ENCODE measurements at regions not wholly inside any gene's neighbourhood (a gene's known extent, or its start where the extent isn't known, plus 50 kb on each side); places are given as distances from the start of the nearest gene placed in this dataset.

DNA sequence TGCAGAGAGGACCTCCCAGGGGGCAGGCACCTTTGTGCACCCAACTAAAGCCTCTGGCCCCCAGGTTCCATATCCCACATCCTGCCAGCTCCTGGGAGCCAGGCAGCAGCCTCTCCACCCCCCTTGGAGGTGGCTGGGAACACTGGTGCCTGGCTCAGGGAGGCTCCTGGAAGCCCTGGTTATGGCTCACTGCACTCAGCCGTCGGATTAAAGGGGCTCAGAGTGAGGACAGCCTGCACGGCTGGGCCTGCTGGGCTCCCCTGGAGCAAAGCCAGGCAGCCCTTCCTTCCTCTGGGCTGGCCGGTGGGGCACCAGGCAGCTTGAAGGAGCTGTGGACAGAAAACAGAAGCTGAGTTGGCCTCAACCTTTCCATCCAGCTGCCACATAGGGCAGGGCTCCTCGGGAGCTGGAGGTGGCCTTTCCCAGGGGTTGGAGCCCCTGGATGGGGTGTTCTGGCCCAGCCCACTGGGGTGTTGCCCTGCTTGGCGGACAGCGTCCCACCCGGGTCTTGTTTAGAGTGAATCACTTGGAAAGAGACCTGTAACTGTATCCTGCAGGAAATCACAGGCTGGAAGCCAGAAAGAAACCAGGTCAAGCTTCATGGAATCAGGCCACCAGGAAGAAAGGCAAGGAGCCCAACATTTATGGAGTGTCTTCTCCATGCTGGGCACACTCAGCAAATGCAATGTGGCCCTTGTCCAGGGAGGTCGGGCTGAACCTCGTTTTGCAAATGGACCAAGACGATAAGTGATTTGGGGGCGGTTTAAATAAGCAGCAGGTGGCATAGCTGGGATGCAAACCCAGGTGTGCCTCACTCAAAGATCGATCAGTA lies 253.3 kb downstream of the SOX9 start:
- WGBS (ENCODE audit: insufficient coverage, insufficient read length) = no CpG with 5 or more reads among the region's 13 CpGs
- H3K27ac ChIP-seq (ENCODE audit: low read length) = no peak overlapping the region
- no peaks in the 10 kb centered on the region for H3K9me3 ChIP-seq (ENCODE audit: control insufficient read depth, insufficient read depth, low read length)
- no peak overlapping the region for H3K4me3 ChIP-seq (ENCODE audit: low read length)
- H3K4me1 ChIP-seq (ENCODE audit: control insufficient read depth, insufficient read depth, low read length) = peaks cover 3% of the 10 kb centered on the region
- DNase-seq (ENCODE audit: low read depth, low spot score) = no peak
- H3K36me3 ChIP-seq (ENCODE audit: control insufficient read depth, insufficient read depth, low read length) = no peaks in the 10 kb centered on the region
- no peaks in the 10 kb centered on the region for H3K27me3 ChIP-seq (ENCODE audit: control insufficient read depth, insufficient read depth, low read length)

GRCh38 chr17:72376526-72377345 lies 255.9 kb downstream of the SOX9 start:
- H3K27ac ChIP-seq (ENCODE audit: low read length) = no peak overlapping the region
- no peak for DNase-seq (ENCODE audit: low read depth, low spot score)
- no peak overlapping the region for H3K4me3 ChIP-seq (ENCODE audit: low read length)
- WGBS (ENCODE audit: insufficient coverage, insufficient read length) = 100% methylated on average over 4 of the region's 16 CpGs
- H3K4me1 ChIP-seq (ENCODE audit: control insufficient read depth, insufficient read depth, low read length) = peaks cover 6% of the 10 kb centered on the region
- no peaks in the 10 kb centered on the region for H3K27me3 ChIP-seq (ENCODE audit: control insufficient read depth, insufficient read depth, low read length)
- no peaks in the 10 kb centered on the region for H3K9me3 ChIP-seq (ENCODE audit: control insufficient read depth, insufficient read depth, low read length)
- H3K36me3 ChIP-seq (ENCODE audit: control insufficient read depth, insufficient read depth, low read length) = no peaks in the 10 kb centered on the region

- Histone ChIP-seq H3K27me3 (ENCODE audit: control insufficient read depth, insufficient read depth, low read length) (no peaks in the 10 kb centered on the region), H3K4me1 (ENCODE audit: control insufficient read depth, insufficient read depth, low read length) (peaks cover 13% of the 10 kb centered on the region), H3K9me3 (ENCODE audit: control insufficient read depth, insufficient read depth, low read length) (no peaks in the 10 kb centered on the region), H3K4me3 (ENCODE audit: low read length) (no peak overlapping the region), H3K27ac (ENCODE audit: low read length) (no peak overlapping the region), H3K36me3 (ENCODE audit: control insufficient read depth, insufficient read depth, low read length) (no peaks in the 10 kb centered on the region)
- WGBS (ENCODE audit: insufficient coverage, insufficient read length) = no CpG with 5 or more reads among the region's 23 CpGs
- DNase-seq (ENCODE audit: low read depth, low spot score) = no peak
Measured at GRCh38 chr17:72378414-72379390, 257.9 kb downstream of the SOX9 start.

- H3K9me3 ChIP-seq (ENCODE audit: control insufficient read depth, insufficient read depth, low read length) = no peaks in the 10 kb centered on the region
- H3K27ac ChIP-seq (ENCODE audit: low read length) = no peak overlapping the region
- H3K4me3 ChIP-seq (ENCODE audit: low read length) = no peak overlapping the region
- H3K27me3 ChIP-seq (ENCODE audit: control insufficient read depth, insufficient read depth, low read length) = no peaks in the 10 kb centered on the region
- H3K4me1 ChIP-seq (ENCODE audit: control insufficient read depth, insufficient read depth, low read length) = peaks cover 13% of the 10 kb centered on the region
- no CpG with 5 or more reads among the region's 11 CpGs for WGBS (ENCODE audit: insufficient coverage, insufficient read length)
- DNase-seq (ENCODE audit: low read depth, low spot score) = no peak
- no peaks in the 10 kb centered on the region for H3K36me3 ChIP-seq (ENCODE audit: control insufficient read depth, insufficient read depth, low read length)
Measured at GRCh38 chr17:72379516-72379915, 258.7 kb downstream of the SOX9 start.

GRCh38 chr17:72380120-72380519 lies 259.3 kb downstream of the SOX9 start:
- H3K27ac ChIP-seq (ENCODE audit: low read length) = no peak overlapping the region
- H3K36me3 ChIP-seq (ENCODE audit: control insufficient read depth, insufficient read depth, low read length) = no peaks in the 10 kb centered on the region
- H3K27me3 ChIP-seq (ENCODE audit: control insufficient read depth, insufficient read depth, low read length) = no peaks in the 10 kb centered on the region
- H3K4me3 ChIP-seq (ENCODE audit: low read length) = no peak overlapping the region
- no CpG with 5 or more reads among the region's 6 CpGs for WGBS (ENCODE audit: insufficient coverage, insufficient read length)
- DNase-seq (ENCODE audit: low read depth, low spot score) = no peak
- H3K4me1 ChIP-seq (ENCODE audit: control insufficient read depth, insufficient read depth, low read length) = peaks cover 13% of the 10 kb centered on the region
- H3K9me3 ChIP-seq (ENCODE audit: control insufficient read depth, insufficient read depth, low read length) = no peaks in the 10 kb centered on the region

DNA sequence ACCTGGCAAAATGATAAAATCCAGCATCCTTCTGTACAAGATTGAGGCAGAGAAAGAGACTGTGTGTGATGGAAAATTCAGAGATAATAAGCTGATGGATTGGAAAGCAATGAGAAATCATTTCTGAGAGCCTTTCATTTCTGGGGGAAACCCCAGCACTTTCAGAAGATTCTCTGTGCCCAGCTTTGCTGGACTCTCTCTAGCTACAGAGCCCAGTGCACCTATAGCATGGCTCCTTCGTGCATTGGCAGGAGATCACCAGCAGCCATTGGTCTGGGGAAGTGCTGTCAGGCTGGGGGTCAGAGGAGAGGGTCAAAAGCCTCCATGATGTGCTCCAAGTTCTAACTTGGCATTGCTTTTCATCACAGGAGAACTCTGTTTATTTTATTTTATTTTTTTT lies 259.9 kb downstream of the SOX9 start:
- Histone ChIP-seq H3K27me3 (ENCODE audit: control insufficient read depth, insufficient read depth, low read length) (no peaks in the 10 kb centered on the region), H3K36me3 (ENCODE audit: control insufficient read depth, insufficient read depth, low read length) (no peaks in the 10 kb centered on the region), H3K9me3 (ENCODE audit: control insufficient read depth, insufficient read depth, low read length) (no peaks in the 10 kb centered on the region), H3K4me1 (ENCODE audit: control insufficient read depth, insufficient read depth, low read length) (peaks cover 11% of the 10 kb centered on the region), H3K4me3 (ENCODE audit: low read length) (no peak overlapping the region), H3K27ac (ENCODE audit: low read length) (no peak overlapping the region)
- no peak for DNase-seq (ENCODE audit: low read depth, low spot score)
- WGBS (ENCODE audit: insufficient coverage, insufficient read length) = no CpG with 5 or more reads among the region's 1 CpG

GRCh38 chr17:72381597-72382397 lies 261.0 kb downstream of the SOX9 start:
- no peak overlapping the region for H3K27ac ChIP-seq (ENCODE audit: low read length)
- no CpG with 5 or more reads among the region's 12 CpGs for WGBS (ENCODE audit: insufficient coverage, insufficient read length)
- H3K36me3 ChIP-seq (ENCODE audit: control insufficient read depth, insufficient read depth, low read length) = no peaks in the 10 kb centered on the region
- no peak for DNase-seq (ENCODE audit: low read depth, low spot score)
- H3K9me3 ChIP-seq (ENCODE audit: control insufficient read depth, insufficient read depth, low read length) = no peaks in the 10 kb centered on the region
- no peaks in the 10 kb centered on the region for H3K27me3 ChIP-seq (ENCODE audit: control insufficient read depth, insufficient read depth, low read length)
- no peak overlapping the region for H3K4me3 ChIP-seq (ENCODE audit: low read length)
- peaks cover 11% of the 10 kb centered on the region for H3K4me1 ChIP-seq (ENCODE audit: control insufficient read depth, insufficient read depth, low read length)

GRCh38 chr17:72382971-72383722 lies 262.3 kb downstream of the SOX9 start:
- no peak for DNase-seq (ENCODE audit: low read depth, low spot score)

DNA sequence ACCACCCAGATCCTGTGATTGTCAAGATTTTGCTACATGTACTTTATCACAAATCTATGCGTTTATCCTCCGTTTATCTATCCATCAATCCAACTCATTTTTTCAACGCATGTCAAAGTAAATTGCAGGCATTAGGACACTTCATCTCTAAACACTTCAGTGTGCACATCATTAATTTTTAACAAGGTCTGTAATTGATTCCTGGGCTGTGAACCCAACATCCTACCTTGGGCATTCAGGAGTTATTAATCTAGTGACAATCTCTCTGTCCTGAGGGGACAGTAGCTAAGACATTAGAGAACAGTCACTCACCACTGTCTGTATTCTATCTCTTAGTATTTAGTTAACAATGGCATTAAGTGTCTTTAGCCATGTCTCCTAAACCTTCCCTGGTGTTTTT lies 264.7 kb downstream of the SOX9 start:
- DNase-seq (ENCODE audit: low read depth, low spot score) = no peak
- WGBS (ENCODE audit: insufficient coverage, insufficient read length) = 100% methylated on average over 3 of the region's 3 CpGs
- H3K4me1 ChIP-seq (ENCODE audit: control insufficient read depth, insufficient read depth, low read length) = peaks cover 10% of the 10 kb centered on the region; the same call in 1 of the 2 replicates

More at GRCh38 chr17:72382971-72383722, 262.3 kb downstream of the SOX9 start:
- no CpG with 5 or more reads among the region's 26 CpGs for WGBS (ENCODE audit: insufficient coverage, insufficient read length)
- peaks cover 11% of the 10 kb centered on the region for H3K4me1 ChIP-seq (ENCODE audit: control insufficient read depth, insufficient read depth, low read length)
- H3K27me3 ChIP-seq (ENCODE audit: control insufficient read depth, insufficient read depth, low read length) = no peaks in the 10 kb centered on the region
- H3K27ac ChIP-seq (ENCODE audit: low read length) = no peak overlapping the region
- H3K9me3 ChIP-seq (ENCODE audit: control insufficient read depth, insufficient read depth, low read length) = no peaks in the 10 kb centered on the region
- H3K4me3 ChIP-seq (ENCODE audit: low read length) = no peak overlapping the region
- H3K36me3 ChIP-seq (ENCODE audit: control insufficient read depth, insufficient read depth, low read length) = no peaks in the 10 kb centered on the region

More for the DNA sequence above, 264.7 kb downstream of the SOX9 start:
- no peaks in the 10 kb centered on the region for H3K27me3 ChIP-seq (ENCODE audit: control insufficient read depth, insufficient read depth, low read length)
- H3K9me3 ChIP-seq (ENCODE audit: control insufficient read depth, insufficient read depth, low read length) = no peaks in the 10 kb centered on the region
- H3K27ac ChIP-seq (ENCODE audit: low read length) = no peak overlapping the region
- no peak overlapping the region for H3K4me3 ChIP-seq (ENCODE audit: low read length)
- no peaks in the 10 kb centered on the region for H3K36me3 ChIP-seq (ENCODE audit: control insufficient read depth, insufficient read depth, low read length)

All from iPS DF 6.9 (cell line).